Keratinocyte (primary cell): ENCODE measurements at regions not wholly inside any gene's neighbourhood (a gene's known extent, or its start where the extent isn't known, plus 50 kb on each side); places are given as distances from the start of the nearest gene placed in this dataset.

Experiments
- DNase-seq: peaks from one replicate; pipeline ENCODE4 v3.0.0-alpha.2; 2011; ENCODE audit warnings: low read depth, missing footprints, low spot score
- FAIRE-seq: peaks from 2 replicates; lab custom pipeline; 2011; peaks lifted over from hg19 to GRCh38; lab: Jason Lieb, UNC
- H2AFZ ChIP-seq: 2 replicates; pipeline ENCODE4 v1.6.0; 2012; ENCODE audit warnings: low read length, control low read depth, inconsistent platforms; ENCODE audit not compliant: control insufficient read depth
- H3K27ac ChIP-seq: 2 replicates; pipeline ENCODE4 v1.5.1; 2011; ENCODE audit warnings: low read length; ENCODE audit not compliant: control insufficient read depth, insufficient read depth
- H3K27me3 ChIP-seq: 3 replicates; pipeline ENCODE4 v1.6.0; 2011; ENCODE audit warnings: low read length; ENCODE audit not compliant: control insufficient read depth, insufficient read depth; ENCODE audit errors: extremely low read depth
- H3K36me3 ChIP-seq, 2 experiments: 2 replicates in 1 of 2; 3 replicates in 1 of 2; pipeline ENCODE4 v1.5.1; 2011; ENCODE audit warnings: low read length in 2 of 2, mild to moderate bottlenecking in 1 of 2; ENCODE audit not compliant: control insufficient read depth in 2 of 2, insufficient read depth in 2 of 2; ENCODE audit errors: extremely low read depth in 1 of 2
- H3K4me1 ChIP-seq: 3 replicates; pipeline ENCODE4 v1.5.1; 2011; ENCODE audit warnings: low read length; ENCODE audit not compliant: control insufficient read depth, insufficient read depth; ENCODE audit errors: extremely low read depth
- H3K4me2 ChIP-seq: 3 replicates; pipeline ENCODE4 v1.6.0; 2011; ENCODE audit warnings: low read depth, low read length; ENCODE audit not compliant: control insufficient read depth, insufficient read depth; ENCODE audit errors: extremely low read depth
- H3K4me3 ChIP-seq, 3 experiments: fragments of 200-600 bp in 1 of 3; sonication (generic) in 1 of 3; 2 replicates in 2 of 3; 3 replicates in 1 of 3; pipeline ENCODE4 v1.5.1; 2011 to 2016; ENCODE audit warnings: low read length in 3 of 3, mild to moderate bottlenecking in 3 of 3, control low read depth in 2 of 3, inconsistent platforms in 1 of 3, low read depth in 1 of 3, mixed read lengths in 1 of 3, mixed run types in 1 of 3, moderate library complexity in 1 of 3; ENCODE audit not compliant: control insufficient read depth in 2 of 3, insufficient read depth in 2 of 3; ENCODE audit errors: extremely low read depth in 1 of 3
- H3K79me2 ChIP-seq: 2 replicates; pipeline ENCODE4 v1.6.0; 2012; ENCODE audit warnings: low read length; ENCODE audit not compliant: control insufficient read depth, insufficient read depth
- H3K9ac ChIP-seq: 3 replicates; pipeline ENCODE4 v1.6.0; 2011; ENCODE audit warnings: low read length; ENCODE audit not compliant: control insufficient read depth, insufficient read depth; ENCODE audit errors: extremely low read depth
- H3K9me1 ChIP-seq: 3 replicates; pipeline ENCODE4 v1.6.0; 2011; ENCODE audit warnings: low read length; ENCODE audit not compliant: control insufficient read depth, insufficient read depth; ENCODE audit errors: extremely low read depth
- H3K9me3 ChIP-seq: 2 replicates; pipeline ENCODE4 v1.5.1; 2012; ENCODE audit warnings: low read depth, low read length; ENCODE audit not compliant: control insufficient read depth
- H4K20me1 ChIP-seq: 3 replicates; pipeline ENCODE4 v1.6.0; 2011; ENCODE audit warnings: low read length; ENCODE audit not compliant: control insufficient read depth, insufficient read depth; ENCODE audit errors: extremely low read depth
- EZH2 ChIP-seq: IDR thresholded peaks from one replicate; pipeline ENCODE4 v1.6.1; 2012; ENCODE audit warnings: inconsistent platforms, mild to moderate bottlenecking, low read length, moderate library complexity
- dilution Hi-C: fragments of 300-500 bp; cut with MboI; formaldehyde crosslinking; loops from one replicate; pipeline ENCODE4 v1.7.0; 2020; ENCODE audit warnings: low sequenced_read_pairs; ENCODE audit not compliant: extremely low pct_ligation_motif_present
- TF ChIP-seq, protein P1 (sequence below), 3 experiments: IDR thresholded peaks in 1 of 3; conservative IDR thresholded peaks in 1 of 3; optimal IDR thresholded peaks in 1 of 3; 2 replicates in 2 of 3; 3 replicates in 1 of 3; pipeline versions ENCODE3 to v1.5.1; 2011; ENCODE audit warnings: low read length in 3 of 3, mild to moderate bottlenecking in 3 of 3, moderate library complexity in 2 of 3, control low read depth in 1 of 3, inconsistent platforms in 1 of 3; ENCODE audit not compliant: insufficient read depth in 2 of 3; ENCODE audit errors: extremely low read depth in 1 of 3

DNA sequence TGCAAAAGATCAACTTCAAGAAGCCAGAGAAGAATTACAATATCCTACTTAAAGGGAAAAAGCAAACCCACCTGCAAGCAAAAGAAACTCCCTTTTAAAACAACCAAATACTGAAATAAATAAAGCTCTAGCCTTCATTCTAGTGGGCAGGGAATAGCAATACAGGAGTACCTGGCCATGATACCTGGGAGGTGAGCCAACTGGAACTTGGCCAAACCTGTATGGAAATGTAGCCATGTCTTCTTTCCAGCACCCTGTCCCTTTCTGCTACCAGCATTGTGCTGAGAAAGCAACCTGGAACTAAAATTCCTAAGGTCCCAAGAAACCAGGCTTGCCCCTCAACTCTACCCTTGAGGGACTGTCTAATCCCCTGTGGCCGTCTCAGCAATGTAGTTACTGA lies 530.0 kb downstream of the EPHB1 start:
- no peaks in the 10 kb centered on the region for H3K79me2 ChIP-seq
- H3K9me3 ChIP-seq, result no peaks in the 10 kb centered on the region
- no peak overlapping the region for H2AFZ ChIP-seq
- no peaks in the 10 kb centered on the region for H3K9me1 ChIP-seq
- dilution Hi-C loops, result no loop called here
- no peak overlapping the region for H3K9ac ChIP-seq
- no peak overlapping the region for H3K27ac ChIP-seq
- H4K20me1 ChIP-seq, result no peaks in the 10 kb centered on the region
- H3K4me3 ChIP-seq, result no peak overlapping the region
- TF ChIP-seq, protein P1, sequence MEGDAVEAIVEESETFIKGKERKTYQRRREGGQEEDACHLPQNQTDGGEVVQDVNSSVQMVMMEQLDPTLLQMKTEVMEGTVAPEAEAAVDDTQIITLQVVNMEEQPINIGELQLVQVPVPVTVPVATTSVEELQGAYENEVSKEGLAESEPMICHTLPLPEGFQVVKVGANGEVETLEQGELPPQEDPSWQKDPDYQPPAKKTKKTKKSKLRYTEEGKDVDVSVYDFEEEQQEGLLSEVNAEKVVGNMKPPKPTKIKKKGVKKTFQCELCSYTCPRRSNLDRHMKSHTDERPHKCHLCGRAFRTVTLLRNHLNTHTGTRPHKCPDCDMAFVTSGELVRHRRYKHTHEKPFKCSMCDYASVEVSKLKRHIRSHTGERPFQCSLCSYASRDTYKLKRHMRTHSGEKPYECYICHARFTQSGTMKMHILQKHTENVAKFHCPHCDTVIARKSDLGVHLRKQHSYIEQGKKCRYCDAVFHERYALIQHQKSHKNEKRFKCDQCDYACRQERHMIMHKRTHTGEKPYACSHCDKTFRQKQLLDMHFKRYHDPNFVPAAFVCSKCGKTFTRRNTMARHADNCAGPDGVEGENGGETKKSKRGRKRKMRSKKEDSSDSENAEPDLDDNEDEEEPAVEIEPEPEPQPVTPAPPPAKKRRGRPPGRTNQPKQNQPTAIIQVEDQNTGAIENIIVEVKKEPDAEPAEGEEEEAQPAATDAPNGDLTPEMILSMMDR (optimal IDR thresholded peaks at IDR 0.05 in 1 of 3, IDR thresholded peaks at IDR 0.05 in 1 of 3, conservative IDR thresholded peaks at IDR 0.05 in 1 of 3; ENCODE audit: extremely low read depth in 1 of 3, insufficient read depth in 2 of 3, low read length in 3 of 3), result no peak
- TF ChIP-seq EZH2, result no peak
- FAIRE-seq (no peak), DNase-seq (no peak)
- no peaks in the 10 kb centered on the region for H3K36me3 ChIP-seq
- no peaks in the 10 kb centered on the region for H3K27me3 ChIP-seq
- no peak overlapping the region for H3K4me2 ChIP-seq
- H3K4me1 ChIP-seq, result no peaks in the 10 kb centered on the region

DNA sequence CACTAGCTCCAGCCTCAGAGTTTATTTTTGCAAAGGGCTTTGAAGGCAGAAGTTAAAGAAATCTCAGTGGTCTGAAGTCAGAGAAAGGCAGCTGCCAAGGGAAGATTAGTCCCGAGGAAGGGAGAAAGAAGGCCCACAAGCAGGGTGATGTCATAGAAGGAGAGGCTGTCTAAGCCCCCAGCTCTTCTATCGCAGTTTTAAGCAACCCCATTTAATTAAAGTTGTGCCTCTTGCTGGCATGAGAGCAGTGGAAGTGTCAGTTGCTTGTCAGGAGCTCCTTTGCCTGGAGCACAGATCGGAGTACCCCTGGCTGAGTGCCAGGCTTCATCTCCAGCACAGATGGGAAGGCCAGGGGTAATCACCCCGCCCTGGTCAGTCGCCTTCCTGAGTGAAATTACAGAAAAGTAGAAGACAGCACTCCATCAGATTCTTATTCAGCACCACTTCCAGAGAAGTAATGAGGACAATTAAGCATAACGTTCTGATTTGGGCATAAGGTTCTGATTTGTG lies 530.7 kb downstream of the EPHB1 start:
- dilution Hi-C loops, result no loop called here
- Histone ChIP-seq H3K27ac (no peak overlapping the region), H3K27me3 (no peaks in the 10 kb centered on the region), H2AFZ (no peak overlapping the region), H3K9me1 (no peaks in the 10 kb centered on the region), H3K9me3 (no peaks in the 10 kb centered on the region), H3K4me1 (no peaks in the 10 kb centered on the region), H3K9ac (no peak overlapping the region), H3K79me2 (no peaks in the 10 kb centered on the region), H3K4me3 (no peak overlapping the region), H3K4me2 (no peak overlapping the region), H3K36me3 (no peaks in the 10 kb centered on the region), H4K20me1 (no peaks in the 10 kb centered on the region)
- no peak for FAIRE-seq
- TF ChIP-seq, protein P1 (optimal IDR thresholded peaks at IDR 0.05 in 1 of 3, IDR thresholded peaks at IDR 0.05 in 1 of 3, conservative IDR thresholded peaks at IDR 0.05 in 1 of 3; ENCODE audit: extremely low read depth in 1 of 3, insufficient read depth in 2 of 3, low read length in 3 of 3), result no peak
- TF ChIP-seq EZH2, result no peak
- DNase-seq, result no peak
